ENCODE measurements at regions not wholly inside any gene's neighbourhood (a gene's known extent, or its start where the extent isn't known, plus 50 kb on each side); places are given as distances from the start of the nearest gene placed in this dataset.

- TF ChIP-seq ZBTB43 (CRISPR knock-in tag; conservative IDR thresholded peaks at IDR 0.05) (no peak), ZNF83 (CRISPR knock-in tag; IDR thresholded peaks at IDR 0.05; ENCODE audit: borderline replicate concordance) (no peak), ZNF20 (CRISPR knock-in tag; IDR thresholded peaks at IDR 0.05) (no peak), CREB3 (CRISPR knock-in tag; IDR thresholded peaks at IDR 0.05) (no peak)
Observed at GRCh38 chr4:120177603-120178002, 111.0 kb upstream of the MAD2L1 start (continued).

- no peak overlapping the region for H3K4me3 ChIP-seq (replicated peaks in 1 of 3; ENCODE audit: insufficient read depth in 1 of 3, low read depth in 2 of 3, low read length in 3 of 3)
- no peak overlapping the region for H3K27ac ChIP-seq (ENCODE audit: extremely low read length, insufficient read depth, low read length)
- H3K9ac ChIP-seq (ENCODE audit: insufficient read depth, low read depth, low read length) = no peak overlapping the region
- TF ChIP-seq DNMT3B (CRISPR knock-in tag; conservative IDR thresholded peaks at IDR 0.05) (no peak), RERE (CRISPR knock-in tag; IDR thresholded peaks at IDR 0.05; ENCODE audit: low read depth) (no peak), RFX1 (IDR thresholded peaks at IDR 0.05) (no peak), SSRP1 (CRISPR knock-in tag; IDR thresholded peaks at IDR 0.05) (no peak), ZFP91 (CRISPR knock-in tag; IDR thresholded peaks at IDR 0.05; ENCODE audit: borderline replicate concordance) (no peak), HNRNPUL1 (IDR thresholded peaks at IDR 0.05; ENCODE audit: low read depth, low read length) (no peak), BCLAF1 (IDR thresholded peaks at IDR 0.05) (no peak), EEA1 (CRISPR knock-in tag; IDR thresholded peaks at IDR 0.05; ENCODE audit: borderline replicate concordance) (no peak)
- no peaks in the 10 kb centered on the region for H3K27me3 ChIP-seq (ENCODE audit: control insufficient read depth in 1 of 2, insufficient read depth in 2 of 2, low read length in 2 of 2)
- ATAC-seq (no peak), FAIRE-seq (no peak), DNase-seq (ENCODE audit: low spot score) (no peak)
- ChIA-PET CTCF (ENCODE audit: low intra/inter-chr PET ratio, low total read pairs) (no interaction called here), POLR2A (no interaction called here)
- H3K36me3 ChIP-seq (replicated peaks in 1 of 2; ENCODE audit: control insufficient read depth in 1 of 2, insufficient read depth in 2 of 2, low read length in 2 of 2) = no peaks in the 10 kb centered on the region
- H3K4me2 ChIP-seq (ENCODE audit: low read depth, low read length) = no peak overlapping the region
- H3K9me3 ChIP-seq (ENCODE audit: low read length) = no peaks in the 10 kb centered on the region
- H2AFZ ChIP-seq (ENCODE audit: low read length) = no peak overlapping the region
- no peaks in the 10 kb centered on the region for H3K4me1 ChIP-seq (ENCODE audit: insufficient read depth, low read length)
- WGBS (ENCODE audit: low lambda C conversion rate) = 1% methylated on average over 2 of the region's 2 CpGs
- no peaks in the 10 kb centered on the region for H3K79me2 ChIP-seq (ENCODE audit: insufficient read depth, low read length)
- in situ Hi-C loops (cut with HindIII; ENCODE audit: extremely low pct_ligation_motif_present, low pct_unique_long_range_greater_than_20kb) = no loop called here
- BruUV-seq (replicated peaks) = no TSS peak
- intact Hi-C loops (cut with micrococcal nuclease; ENCODE audit: unreplicated experiment) = no loop called here
- H4K20me1 ChIP-seq (ENCODE audit: insufficient read depth, low read length) = no peaks in the 10 kb centered on the region
Observed at GRCh38 chr4:120175272-120175671, 108.6 kb upstream of the MAD2L1 start.

All from HepG2 (cell line).